Stimulated activated CD8-positive, alpha-beta memory T cell treated with anti-CD3 and anti-CD28 coated beads, Interleukin-4, amount 100 ng/mL, for 1 hour (primary cell): ENCODE measurements at regions not wholly inside any gene's neighbourhood (a gene's known extent, or its start where the extent isn't known, plus 50 kb on each side); places are given as distances from the start of the nearest gene placed in this dataset.

Experiments used
- DNase-seq, 2 donors: peaks; one replicate each; pipeline ENCODE4 v3.0.0-alpha.2; 2020; ENCODE audit warnings: low read depth in 2 of 2, low spot score in 1 of 2

DNA sequence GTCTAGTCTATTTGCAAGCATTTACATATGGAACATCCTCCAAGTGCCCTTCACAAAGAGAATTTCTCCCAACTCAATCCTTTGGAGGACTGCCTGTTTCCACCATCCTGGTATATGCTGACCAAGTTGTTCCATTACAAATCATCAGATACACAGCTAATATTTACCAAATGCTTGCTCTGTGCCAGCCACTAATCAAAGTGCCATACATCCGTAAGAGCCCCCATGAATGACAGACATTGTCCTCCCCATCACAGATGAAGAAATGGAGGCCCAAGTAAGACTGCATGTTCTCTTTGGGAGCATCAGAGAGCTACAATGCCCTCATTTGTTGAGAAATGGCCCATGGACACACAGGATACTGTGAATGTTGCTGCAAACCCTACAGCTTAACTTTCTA is 130.0 kb upstream of the BACE2 start:
- DNase-seq: no peak

DNA sequence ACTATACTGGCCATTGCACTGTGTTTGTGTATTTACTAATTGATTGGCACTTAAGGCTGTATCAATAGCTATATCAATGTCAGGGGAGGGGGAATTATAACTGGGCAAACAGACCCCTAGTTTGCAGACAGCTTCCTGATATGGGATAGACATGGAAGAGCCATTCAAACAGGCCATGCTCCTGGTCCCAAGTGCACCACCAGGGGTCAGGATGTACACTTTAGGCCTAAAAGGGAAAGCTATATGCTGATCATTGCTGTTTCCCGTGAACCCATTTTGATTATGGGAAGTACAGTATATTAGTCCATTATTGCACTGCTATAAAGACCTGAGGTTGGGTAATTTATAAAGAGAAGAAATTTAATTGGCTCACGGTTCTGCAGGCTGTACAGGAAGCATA is 124.9 kb upstream of the BACE2 start:
- no peak for DNase-seq

DNA sequence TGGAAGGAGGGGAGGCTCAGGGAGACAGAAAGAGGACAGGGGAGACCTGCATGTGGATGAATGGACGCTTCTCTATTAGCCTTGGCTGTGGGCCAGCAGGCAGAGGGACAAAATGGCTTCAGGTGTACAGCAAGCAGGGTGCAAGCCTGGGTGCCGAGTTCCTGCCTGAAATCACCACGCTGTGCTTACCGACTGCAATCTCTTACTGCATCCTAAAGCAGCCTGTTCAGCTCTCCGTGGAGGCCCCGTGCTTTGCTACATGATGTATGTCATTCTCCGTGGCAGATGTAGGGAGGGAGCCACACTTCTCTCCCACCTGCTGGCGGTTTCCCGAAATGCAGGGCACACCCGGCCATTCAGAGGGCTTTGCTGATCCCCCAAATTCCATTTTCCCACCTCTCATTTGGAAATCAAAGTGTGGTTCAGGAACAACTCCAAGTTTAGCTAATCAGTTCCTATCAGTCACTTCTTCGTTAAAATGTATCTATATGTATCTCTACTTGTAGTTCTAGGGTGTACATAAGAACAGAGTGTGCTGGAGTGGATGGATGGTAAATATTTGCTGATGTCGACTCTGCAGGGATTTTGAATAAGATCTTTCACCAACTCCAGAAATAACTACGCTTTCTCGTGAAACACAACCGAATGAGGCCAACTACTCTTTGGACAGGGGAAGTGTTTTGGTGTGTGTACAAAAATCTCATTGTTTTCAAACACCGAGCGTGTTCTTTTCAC is 122.3 kb upstream of the BACE2 start:
- DNase-seq: no peak

DNA sequence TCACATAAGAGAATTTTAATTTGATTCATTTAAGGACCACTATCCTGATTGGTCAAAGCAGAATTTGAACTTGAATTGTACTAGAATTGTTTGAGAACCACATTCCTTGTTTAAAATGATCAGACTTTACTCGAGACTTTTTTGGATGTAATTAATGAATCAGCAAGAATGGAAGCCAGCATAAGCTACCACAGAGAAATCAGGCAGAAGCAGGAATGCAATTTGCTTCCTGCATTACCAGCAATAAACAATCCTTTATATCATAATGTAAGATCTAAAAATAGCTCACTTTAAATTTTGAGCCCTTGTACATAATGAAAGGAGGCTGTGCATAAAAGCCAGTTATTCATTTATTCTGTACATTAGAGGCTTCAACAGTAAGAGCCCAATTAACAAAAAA is 119.8 kb upstream of the BACE2 start:
- DNase-seq: no peak

DNA sequence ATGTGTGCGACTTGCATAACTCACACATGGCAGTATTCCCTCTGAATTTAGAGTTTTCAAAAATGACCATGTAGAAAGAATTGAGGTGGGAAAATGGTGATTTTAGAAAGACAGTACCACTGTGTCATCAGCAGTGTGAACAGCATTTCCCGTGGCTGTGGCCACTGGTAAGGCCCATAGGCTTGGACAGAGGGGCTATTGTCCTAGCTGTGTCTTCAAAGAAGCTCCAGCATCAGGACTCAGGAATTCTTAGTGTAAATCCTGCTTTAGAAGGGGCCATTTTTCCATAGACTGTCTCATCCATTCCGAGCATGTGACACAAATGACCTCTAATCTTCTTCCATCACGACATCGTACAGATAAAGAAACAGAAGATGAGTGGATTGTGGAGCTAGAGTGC is 119.3 kb upstream of the BACE2 start:
- DNase-seq: no peak

DNA sequence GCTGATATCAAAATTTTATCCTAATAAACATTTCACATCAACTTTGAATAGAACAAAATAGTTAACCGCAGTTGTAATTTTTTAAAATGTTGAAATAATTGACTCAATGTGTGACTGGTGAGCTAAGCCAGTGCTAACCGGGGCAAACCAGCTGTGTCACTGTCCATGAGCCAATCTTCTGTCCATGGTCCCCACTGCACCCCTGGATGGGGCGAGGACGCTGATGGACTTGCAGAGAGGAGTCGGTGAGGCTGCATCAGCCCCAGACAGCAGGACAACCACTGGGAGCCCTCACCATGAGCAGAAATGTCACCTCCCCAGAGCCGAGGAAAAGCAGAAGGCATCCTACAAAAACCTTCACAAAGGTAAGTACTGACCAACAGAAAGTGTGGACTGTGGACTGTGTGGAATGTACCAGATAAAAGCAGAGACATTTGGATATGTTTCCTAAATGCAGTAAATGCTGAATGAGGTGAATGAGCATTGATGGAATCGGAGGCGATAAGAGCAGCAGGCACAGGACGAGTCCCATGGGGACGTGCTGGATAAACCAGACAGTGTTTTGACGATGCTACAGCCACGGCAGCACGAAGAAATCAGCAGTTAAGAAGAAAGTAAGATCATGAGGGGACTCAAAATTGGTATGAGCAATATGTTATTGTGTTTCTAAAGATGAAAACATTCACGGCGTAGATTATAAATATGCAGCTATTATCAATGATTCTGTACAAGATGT is 115.0 kb upstream of the BACE2 start:
- no peak for DNase-seq

DNA sequence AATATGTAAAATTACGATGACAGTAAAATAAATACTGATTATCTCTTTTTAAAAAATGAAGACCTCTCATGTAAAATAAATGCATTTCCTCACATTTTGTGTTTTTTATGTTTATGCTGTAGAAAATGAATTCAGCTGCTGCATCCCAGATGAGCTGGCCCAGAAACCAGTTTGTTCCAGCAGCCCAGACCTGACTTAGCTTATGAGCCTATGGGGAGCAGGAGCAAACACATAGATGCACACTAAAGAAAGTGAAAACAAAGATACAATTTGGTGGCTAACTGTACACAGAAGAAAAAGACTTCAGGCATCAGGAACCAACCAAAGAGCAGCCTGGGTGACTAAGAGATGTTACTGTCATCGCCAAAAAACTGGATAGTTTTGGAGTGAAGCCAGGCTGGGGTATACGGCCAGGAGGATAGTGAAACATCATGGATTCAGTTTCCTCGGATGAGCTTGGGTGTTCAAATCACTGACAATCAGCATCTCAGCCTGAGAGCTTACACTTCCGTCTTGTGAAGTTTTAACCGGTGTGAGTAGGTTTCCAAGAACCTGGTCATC is 113.9 kb upstream of the BACE2 start:
- DNase-seq: no peak

DNA sequence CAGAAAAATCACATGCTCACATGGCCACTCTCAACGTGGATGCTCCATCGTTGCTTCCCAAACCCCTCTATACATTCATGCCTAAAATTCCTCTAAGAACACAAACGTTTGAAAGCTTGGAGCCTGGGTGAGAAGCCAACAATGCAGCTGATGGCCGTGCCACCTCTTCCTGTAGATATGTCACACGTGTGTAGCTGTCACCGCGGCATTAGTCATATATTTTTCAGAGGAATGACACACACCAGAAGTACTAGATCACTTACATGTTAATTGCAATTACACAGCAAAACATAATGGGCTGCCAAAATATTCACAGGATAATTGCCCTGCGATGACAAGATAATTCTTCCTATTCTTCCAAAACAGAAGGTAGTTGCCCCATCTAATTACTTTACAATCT is 112.7 kb upstream of the BACE2 start:
- no peak for DNase-seq

DNA sequence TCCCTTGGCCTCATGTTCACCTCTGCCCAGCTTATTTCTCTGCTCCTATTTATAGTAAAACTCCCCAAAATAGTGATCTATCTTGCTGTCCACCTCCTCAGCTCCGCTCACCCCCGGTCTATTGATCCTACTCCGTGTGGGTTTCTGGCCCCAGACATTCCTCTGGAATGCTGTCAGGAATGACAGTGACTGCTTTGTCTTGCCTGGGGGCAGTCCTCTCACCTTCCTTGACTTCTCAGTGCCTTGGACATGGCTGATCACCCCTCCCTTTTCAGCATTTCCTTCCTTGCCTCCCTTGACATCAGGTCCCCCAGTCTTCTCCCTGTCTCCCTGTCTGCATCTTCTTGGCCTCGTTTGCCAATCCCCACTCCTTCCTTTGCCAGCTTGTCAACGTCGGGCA is 108.1 kb upstream of the BACE2 start:
- DNase-seq: no peak

DNA sequence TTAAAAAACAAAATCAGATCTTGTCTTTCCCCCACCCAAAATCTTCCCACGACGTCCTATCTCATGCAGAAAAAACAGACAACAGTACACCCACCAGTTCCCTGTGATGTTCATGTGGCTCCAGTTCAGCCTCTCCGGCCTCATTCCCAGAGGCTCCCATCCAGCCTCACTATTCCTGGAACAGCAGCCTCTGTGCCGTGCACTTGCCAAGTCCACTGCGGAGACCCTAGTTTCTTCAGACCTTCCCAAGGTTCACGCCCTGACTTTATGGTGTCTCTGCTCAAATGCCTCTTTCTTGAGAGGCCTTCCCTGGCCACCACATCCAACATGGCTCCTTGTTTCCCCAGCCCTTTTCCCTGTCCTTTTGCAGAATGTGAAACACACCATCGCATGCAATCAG is 106.3 kb upstream of the BACE2 start:
- DNase-seq: no peak

DNA sequence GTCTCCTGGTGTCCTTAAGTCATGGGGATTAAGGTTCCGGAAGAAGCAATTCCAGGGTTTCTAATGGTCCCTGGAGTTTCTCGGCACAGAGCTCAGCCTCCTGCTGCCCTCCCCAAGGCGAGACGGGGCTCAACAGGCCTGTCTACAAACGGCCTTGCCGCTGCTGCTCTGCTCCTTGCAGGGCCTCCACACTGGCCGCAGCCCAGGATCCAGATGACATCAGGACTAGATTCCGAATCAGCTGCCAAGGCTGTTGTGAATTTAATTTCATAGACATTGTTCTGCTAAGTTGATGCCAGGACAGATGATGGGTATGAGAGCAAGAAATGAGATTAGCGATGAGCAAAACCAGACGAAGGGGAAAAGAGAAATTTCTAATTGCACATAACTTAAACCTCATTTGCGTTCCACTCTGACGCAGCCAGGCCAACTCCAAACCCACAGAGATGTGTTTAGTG is 103.6 kb upstream of the BACE2 start:
- DNase-seq: no peak

DNA sequence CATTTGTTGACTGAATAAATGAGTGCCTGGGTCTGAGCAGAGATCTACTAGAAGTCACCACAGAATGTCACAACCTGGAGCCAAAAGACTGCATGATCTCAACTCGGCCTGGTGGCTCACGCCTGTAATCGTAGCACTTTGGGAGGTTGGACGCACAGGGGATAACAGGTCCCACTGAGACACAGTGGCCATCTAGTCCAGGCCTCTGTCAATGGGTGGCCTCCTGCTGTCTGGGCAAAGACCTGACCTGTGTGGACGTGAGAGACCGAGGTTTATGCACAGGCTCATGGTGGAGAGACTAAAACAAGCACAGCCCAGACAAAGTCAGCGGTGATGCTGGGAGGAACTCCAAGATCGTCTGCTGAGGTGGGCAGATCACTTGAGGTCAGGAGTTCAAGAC is 103.0 kb upstream of the BACE2 start:
- DNase-seq: no peak

DNA sequence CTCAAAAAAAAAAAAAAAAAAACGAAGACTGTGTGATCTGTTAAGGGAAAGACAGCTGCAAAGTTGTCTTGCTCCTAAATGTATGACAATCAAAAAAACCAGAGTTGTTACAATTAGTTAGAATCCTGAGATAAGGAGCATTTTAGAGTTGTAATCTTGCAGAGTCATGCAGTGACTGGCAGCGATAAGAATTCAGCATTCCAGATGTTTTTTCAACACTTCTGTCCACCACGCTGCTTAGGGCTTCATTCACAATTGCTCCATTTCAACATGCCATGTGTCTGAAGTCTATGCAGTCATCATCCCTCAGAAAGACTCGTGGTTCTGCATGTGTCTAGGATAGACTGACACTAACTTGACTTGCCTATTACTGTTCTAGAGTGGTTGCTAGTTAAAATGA is 102.4 kb upstream of the BACE2 start:
- DNase-seq: no peak

DNA sequence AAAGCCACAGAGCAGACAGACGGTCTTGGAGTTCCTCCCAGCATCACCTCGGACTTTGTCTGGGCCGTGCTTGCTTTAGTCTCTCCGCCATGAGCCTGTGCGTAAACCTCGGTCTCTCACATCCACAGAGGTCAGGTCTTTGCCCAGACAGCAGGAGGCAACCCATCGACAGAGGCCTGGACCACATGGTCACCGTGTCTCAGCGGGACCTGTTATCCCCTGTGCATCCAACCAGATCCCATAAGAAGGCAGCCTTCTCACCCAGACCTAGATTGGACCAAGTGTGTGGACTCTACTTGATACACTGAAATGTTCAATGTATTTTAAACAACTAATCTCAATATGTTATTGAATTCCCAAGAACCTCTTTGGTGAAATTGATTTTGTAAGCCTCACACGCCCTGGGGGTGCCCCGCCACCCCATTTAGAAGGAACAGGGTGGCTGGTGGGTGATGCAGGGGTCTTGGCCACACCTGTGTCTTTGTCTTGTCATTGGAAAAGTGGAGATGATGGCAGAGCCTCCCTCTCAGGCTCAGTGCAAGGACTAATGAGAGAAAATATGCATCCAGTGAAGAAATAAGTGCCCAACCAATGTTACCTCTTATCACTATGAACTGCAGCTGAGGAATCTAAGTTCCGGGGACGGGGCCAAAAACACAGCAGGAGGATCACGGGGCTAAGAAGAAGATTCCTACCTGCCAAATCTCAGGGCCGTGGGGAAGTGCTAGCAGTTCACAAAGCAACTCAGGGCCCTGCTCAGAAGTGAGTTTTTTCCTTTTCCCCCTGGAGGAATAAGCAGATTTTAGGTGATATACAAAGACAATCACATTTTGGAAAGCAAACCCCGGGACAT is 101.6 kb upstream of the BACE2 start:
- DNase-seq: no peak

DNA sequence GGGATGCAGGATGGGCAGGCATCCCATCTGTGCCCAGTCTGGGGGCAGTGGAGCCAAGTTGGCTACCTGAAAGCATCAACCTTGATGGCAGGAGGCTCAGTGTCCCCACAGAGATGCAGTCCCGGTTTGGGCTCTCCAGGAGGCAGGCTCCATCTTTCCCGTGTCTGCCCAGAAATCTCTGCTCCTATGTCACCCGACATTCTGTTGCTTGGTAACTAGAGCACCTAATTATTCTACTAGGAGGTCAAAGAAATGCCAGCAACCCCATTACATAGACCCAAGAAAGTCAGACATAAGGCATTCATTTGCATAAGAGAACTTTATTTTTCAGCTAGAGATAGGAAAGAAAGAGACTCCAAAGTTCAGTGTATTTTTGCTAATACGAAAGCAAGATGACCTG is 100.3 kb upstream of the BACE2 start:
- DNase-seq: no peak

DNA sequence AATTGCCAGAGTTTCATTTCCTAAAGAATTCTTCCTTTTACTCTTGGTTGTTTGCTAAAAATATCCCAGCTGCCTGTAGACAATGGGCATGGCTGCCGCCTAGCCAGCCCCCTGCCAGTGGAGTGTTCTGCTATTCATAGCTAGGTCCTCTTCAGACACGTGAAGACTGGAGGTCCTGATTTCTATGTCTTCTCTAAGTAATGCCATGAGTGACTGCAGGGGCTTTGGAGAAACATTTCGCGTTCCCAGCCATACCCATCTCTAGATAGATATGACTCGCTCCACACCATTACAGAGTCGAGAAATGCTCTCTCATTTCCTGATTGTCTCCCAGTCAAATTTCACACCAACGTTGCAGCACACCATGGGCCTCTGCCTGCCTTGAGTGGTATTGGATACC is 99.5 kb upstream of the BACE2 start:
- DNase-seq: no peak

DNA sequence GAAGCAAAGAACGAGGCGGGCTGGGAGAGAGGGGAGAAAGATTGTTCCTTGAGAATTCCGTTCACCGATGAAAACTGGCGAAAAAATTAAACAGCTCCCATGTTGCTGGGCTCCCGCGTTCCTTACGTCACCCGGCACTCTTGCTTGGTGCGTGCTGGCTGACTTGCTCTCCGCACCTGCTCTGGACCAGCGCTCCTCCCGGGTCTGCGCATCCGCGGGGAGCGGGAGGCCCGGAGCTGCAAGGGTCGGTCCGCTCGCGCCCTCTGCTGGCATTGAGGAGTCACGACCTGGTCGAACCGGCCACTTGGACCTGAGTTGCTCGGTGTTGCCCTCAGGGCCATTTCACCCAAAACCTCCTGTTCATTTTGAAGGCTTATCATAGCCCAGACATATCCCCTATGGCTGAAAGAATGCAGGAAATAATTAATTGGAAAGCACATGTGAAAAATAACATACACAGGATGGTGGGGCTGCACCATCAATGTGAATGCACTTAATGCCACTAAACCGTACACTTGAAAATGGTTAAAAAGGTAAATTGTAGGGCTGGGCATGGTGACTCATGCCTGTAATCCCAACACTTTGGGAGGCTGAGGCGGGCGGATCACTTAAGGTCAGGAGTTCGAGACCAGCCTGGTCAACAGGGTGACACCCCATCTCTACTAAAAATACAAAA is 98.9 kb upstream of the BACE2 start:
- DNase-seq: peak; percentile 4 to 15

DNA sequence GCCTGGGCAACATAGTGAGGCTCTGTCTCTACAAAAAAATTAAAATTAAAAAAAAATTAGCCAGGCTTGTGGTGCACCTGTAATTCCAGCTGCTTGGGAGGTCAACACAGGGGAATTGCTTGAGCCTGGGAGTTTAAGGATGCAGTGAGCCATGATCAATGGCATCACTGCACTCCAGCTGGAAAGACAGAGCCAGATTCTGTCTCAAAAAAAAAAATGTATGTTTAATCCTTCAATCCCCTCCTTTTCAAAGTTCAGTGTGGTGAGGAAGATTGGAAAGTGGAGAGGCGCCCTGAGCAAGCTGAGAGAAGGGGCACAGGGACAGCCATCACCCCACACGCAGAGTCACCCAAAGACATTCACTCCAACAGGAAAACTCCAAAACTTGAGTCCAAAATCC is 97.7 kb upstream of the BACE2 start:
- no peak for DNase-seq

DNA sequence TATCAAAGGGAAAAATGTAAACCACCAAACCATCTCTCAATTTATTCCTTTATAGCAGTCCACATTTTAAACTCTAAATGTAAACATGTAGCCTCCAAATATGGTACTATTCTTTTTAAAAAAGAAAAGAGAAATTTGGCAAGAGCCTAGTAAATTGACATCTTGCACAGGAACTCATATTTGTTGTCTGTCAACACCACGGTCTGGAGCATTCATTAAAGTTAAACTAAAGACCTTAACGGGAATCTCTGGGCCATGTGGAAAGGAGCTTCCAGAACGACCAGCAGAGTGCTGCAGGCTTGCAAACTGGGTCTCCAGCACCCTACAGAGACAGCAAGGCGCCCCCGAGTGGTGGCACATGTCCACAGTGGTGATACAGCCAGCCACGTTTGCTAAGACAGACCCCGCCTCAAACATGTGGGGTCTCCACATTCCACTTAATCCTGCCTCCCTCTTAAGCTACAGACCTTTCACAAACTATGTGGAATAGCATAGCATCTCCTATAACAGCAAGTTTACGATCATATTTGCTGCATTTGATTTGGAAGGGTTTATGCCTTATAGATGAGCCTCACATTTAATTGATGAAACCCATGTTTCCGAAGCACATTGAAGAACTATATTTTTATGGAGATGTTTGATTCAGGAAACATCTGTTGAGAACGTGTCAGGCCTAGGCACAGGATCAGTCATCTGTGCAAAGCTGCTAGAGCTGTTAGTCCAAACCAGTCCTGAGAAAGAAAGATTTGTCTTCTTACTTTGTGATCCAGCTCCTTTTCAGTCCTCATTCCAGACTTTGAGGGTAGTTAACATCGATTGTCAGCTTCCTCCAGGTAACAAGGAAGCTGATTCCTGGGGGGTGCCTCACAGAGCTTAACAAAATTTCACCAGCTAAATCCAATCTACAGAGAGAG is 96.4 kb upstream of the BACE2 start:
- no peak for DNase-seq

DNA sequence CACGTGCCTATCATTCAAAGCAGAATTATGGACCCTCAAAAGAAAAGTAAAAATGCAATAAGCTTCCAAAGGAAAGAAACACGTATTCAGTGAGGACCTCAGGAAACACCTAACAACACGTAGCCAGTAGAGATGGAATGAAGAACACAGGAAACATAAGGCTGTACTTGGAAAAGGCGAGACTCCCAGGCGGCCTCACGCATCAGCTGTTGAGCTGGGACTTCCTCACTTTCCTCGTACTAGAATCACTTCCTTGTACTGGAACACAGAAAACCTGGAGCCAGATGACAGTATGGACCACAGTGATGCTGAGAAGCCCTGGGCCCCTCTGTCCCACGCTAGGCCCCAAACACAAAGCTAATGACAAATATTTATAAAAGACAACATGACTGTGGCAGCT is 94.4 kb upstream of the BACE2 start:
- no peak for DNase-seq
